ENCODE measurements at regions not wholly inside any gene's neighbourhood (a gene's known extent, or its start where the extent isn't known, plus 50 kb on each side); places are given as distances from the start of the nearest gene placed in this dataset.
"Not testable (repeated sequence)": the region's sequence is repeated elsewhere in the genome, so short reads cannot be mapped to it uniquely, and the experiment has no call there.

DNA sequence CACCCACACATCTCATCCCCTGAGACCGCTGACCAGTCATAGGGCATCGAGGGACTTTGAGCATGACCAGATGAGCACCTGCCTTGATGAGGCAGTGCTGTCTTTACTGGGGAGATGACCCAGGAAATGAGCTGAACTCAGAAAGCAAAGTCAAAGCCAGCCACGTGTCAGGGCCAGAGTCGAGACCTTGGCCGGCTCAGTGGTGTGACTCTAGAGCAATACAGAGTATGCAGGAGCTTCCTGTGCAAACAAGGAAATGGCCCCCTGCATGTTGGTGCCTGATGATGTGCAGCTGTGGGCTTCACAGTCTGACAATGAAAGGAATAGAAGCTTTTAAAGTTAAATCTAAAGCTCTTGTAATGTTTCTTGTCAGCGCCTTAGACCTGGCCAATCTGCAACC is 332.9 kb downstream of the PCNX1 start:
- DNase-seq (ENCODE audit: low spot score), result no peak

DNA sequence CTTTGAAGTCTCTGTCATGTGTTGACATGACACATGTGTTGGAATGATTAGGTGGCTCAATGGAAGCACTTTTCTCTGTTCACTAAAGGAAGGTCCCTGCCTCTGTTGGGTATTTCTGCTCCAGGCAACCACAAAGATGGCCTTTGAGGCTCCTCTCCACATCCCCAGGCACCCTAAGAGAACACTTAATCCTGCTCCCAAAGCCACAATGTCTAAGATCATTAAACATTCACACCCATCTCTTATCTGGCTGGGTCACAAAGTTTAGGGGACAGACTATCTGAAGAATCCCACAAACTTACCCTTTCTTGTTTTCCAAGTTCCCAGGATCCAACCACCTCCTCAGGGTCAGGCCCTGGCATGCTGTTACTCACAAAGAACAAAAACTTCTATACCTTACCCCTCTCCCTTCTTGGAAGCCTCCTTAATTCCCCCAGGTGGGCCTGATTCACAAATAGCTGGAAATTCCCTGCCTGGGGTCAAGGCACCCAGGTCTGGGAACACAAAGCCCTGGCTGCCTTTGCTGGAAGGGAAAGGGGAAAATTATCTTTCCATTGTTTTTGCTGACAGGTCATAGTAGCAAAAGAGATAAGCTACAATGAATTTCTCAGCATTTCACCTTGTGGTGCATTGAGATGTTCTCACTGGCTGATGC is 333.7 kb downstream of the PCNX1 start:
- no peak for DNase-seq (ENCODE audit: low spot score)

DNA sequence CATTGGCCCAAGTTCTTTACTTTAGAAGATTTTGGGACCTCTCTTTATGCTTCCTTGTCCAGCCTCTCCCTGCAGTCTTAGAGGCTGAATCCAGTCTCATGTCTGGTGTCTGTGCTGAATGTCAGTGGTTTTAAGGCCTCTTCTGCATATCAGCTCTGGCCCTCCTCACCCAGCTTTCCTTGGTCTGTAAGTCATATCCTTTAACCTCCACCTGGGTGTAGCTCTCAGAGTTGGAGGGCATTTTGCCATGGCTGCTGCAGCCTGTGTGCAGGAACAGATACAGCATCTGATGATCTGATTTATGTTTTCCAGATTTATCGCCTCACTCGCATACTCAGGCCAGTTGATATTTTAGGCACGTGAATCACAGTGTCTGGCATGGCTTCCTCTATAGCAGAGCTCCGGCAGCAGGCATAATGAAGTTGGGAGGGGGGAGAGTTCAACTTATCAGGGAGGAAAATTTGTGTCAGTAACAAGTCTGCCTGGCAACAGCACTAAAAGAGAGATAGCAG is 335.0 kb downstream of the PCNX1 start:
- peak; percentile 46 for DNase-seq (ENCODE audit: low spot score)

DNA sequence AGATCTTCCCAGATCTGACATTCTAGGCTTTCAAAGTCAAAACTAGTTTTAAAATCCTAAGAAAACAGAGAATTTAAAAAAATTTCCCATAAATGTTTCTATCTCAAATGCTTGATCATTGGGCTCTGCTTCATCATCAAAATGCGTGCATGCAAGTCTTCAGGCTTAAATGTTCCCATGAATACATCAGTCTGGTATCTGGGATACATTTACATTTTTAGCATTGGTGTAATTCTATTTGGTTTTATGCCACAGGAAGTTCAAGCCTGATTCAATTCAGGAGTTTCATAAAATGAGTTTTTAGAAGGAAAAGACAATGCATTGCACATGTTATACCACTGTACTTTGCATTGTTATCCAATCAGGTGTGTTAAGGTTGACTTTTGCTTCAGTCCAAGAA is 336.4 kb downstream of the PCNX1 start:
- DNase-seq (ENCODE audit: low spot score), result peak; percentile 58

DNA sequence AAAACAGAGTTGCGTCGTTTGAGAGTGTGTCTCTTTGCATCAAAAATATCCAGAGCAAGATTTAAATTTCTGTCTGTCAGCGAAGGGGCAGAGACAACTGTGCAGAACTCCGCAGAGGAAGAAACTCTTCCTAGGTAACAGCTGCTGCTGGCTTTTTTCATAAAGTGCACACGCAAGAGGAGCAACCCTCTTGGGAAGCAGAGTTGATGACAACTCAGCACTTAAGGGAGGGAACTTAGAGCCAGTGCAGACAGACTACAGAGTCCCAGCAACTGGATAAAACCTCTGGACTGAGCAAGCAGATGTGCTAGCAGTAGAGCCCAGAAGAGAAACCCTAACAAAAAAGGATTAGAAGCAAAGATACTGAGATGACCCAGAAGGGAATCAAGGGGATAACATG is 337.1 kb downstream of the PCNX1 start:
- no peak for DNase-seq (ENCODE audit: low spot score)

DNA sequence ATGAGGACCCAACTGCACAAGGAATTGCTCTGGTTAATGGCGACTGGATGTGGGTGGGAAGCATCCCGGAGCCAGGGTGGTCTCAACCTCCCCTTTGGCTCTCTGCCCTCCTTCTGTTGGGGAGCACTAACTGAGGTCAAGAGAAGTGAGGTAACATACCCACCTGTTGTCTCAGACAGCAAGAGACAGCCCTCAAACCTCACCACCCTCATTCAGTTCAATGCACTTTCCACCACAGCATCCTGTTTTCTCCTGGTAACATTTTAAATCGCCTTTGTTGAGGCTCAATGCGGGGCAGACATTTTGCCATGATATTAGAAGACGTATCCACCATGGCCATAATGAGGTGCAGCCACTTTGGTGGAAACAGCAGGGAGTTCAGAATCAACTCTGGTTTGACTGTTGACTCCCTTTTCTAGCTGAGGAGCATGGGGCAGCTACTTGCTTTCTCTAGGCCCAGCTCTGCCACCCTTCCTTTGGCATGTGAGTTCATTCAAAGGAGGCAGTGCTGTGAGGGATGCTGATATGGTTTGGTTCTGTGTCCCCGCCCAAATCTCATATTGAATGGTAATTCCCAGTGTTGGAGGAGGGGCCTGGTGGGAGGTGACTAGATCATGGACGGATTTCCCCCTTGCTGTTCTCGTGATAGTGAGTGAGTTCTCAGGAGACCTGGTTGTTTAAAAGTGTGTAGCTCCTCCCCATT is 338.6 kb downstream of the PCNX1 start:
- no peak for DNase-seq (ENCODE audit: low spot score)

DNA sequence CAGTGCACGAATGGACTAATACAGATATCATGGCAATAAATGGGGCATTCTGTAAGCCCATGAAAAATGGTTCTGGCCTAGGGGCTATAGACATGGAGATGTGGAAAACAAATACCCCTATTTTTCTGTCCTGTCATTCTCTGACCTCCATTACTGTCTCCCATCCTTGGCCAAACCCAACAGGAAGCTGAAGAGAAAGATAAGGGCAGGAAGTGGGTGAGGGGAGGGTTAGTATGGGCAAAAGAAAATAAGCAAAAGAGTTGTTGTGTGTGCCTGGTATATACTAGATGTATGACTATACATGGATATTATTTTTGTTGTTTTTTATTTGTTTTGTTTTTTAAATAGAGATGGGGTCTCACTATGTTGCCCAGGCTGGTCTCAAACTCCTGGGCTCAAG is 339.3 kb downstream of the PCNX1 start:
- no peak for DNase-seq (ENCODE audit: low spot score)

DNA sequence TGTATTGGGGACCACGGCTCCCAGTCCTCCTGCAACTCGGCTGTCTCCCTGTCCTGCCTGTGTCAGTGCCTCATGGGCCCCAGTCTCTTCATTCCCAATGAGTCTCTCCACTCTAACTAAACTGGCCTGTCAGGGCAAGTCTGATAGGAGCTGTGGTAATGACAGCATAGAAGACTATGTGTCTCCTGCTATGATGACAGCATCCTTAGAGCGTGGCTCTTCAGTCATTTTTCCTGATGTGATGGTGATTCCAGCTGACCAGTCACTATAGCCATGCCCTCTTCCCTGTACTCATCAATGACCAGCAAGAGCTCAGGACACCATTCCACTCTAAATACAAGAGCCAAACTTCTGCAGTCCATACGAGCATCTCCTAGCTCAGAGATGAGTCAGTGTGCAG is 339.8 kb downstream of the PCNX1 start:
- no peak for DNase-seq (ENCODE audit: low spot score)

DNA sequence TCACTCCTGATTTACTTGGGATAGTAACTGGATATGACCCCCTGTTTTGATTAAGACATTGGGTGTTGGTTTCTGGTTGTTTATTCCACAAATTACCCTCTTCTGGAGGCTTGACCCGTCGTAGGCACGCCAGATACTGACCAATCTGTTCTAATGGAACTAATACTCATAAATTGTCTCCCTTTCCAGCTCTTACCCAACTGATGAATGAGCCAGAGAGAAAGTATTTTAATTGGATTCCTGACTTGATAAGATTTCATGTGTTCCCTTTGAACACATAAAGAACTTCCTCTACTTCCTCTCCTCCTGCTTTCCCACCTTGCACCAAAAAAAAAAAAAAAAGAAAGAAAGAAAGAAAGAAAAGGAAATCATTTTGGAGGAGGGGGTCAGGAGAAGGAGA is 340.9 kb downstream of the PCNX1 start:
- DNase-seq (ENCODE audit: low spot score), result peak; percentile 44

DNA sequence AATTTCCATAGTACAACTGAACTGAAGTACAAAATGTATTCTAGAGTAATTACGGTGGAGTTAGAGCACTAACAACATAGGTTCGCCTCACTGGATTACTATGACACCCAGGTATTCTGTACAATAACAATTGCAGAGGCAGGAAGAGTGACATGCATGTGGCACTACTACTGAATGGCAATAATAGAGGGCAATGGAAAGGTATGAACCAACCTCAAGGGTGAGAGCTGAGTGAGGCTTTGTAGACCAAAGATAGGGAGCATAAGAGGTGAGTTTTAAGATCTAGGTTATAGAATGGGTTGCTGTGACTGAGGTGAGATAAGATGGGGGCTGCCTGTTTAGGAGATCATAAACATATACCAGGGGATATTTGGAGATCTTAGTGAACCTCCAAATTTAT is 343.1 kb downstream of the PCNX1 start:
- DNase-seq (ENCODE audit: low spot score), result no peak

DNA sequence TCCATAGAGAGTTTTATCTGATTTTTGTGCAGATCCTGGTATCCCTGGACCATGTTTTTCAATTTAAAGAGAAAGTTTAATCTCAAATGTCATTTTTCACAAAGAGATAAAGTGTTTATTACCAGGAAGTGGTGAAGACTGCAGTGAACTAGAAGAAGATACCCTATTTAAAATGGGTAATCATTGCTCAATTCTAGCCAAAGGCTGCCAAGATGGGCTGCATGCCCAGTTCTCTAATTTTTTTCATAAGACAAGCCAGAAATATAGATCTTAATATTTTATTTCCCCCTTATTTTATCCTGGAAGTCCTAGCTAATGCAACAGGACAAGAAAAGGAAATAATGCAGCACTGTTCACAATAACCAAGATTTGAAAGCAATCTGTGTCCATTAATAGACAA is 343.5 kb downstream of the PCNX1 start:
- no peak for DNase-seq (ENCODE audit: low spot score)

DNA sequence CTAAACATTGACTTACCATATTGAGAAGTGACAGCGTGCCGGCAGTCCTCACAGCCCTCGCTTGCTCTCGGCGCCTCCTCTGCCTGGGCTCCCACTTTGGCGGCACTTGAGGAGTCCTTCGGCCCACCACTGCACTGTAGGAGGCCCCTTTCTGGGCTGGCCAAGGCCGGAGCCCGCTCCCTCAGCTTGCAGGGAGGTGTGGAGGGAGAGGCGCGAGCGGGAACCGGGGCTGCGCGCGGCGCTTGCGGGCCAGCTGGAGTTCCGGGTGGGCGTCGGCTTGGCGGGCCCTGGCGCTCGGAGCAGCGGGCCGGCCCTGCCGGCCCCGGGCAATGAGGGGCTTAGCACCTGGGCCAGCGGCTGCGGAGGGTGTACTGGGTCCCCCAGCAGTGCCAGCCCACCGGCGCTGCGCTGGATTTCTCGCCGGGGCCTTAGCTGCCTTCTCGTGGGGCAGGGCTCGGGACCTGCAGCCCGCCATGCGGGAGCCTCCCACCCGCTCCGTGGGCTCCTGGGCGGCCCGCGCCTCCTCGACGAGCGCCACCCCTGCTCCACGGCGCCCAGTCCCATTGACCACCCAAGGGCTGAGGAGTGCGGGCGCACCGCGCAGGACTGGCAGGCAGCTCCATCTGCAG is 346.9 kb downstream of the PCNX1 start:
- DNase-seq (ENCODE audit: low spot score), result not testable (repeated sequence)

DNA sequence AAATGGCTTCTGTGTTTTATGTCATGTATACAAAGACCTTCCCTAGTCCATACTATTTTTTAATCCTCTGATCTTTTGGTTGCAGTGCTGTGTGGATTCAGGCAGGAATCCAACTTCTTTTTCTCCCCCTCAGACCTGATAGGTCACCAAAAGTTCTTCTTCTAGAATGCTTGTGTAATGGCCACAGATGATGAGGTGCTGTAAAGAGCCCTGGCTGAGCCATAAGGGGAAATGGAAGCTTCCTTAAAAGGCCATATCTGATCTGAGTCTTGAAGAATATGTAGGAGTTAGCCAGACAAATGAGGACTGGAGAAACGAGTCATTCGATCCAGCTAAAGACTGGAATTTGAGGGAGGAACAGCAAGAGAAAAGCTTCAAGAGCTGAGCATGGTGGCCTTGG is 353.9 kb downstream of the PCNX1 start:
- DNase-seq (ENCODE audit: low spot score), result no peak

DNA sequence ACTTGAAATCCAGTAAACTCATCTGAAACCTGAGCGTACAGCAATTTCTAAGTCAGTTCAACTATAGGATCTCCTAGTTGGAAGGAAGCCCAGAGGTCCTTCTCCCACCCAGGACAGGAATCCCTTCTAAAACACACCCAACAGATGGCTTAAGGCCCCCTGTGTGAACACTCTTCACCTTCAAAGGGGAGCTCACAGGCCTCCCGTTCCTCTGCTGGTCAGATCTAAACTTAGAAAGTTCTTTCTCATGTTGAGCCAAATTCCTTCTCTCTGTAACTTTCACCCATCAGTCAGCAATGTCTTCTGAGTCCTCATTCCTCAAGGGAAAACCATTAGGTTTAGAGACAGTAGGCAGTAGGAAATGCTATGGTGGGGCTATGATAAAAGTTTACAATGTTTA is 355.2 kb downstream of the PCNX1 start:
- no peak for DNase-seq (ENCODE audit: low spot score)

DNA sequence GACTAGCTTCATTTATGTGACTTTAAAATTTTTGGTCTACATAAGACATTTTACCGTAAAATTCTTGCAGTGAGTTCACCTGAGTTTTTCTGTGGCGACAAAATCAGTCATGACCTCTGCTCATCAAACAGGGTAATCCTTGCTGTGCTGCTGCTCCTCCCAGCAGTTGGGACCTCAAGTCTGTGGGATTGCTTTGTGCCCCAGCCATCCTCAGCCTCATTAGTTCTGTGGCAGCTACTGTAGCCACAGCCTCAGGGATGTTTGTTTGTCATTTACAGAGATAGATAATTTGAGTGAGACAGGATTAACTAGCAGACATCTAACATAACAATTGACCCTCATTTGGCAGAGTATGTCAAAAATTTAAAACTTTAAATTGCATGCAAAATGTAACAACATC is 357.0 kb downstream of the PCNX1 start:
- DNase-seq (ENCODE audit: low spot score), result no peak

DNA sequence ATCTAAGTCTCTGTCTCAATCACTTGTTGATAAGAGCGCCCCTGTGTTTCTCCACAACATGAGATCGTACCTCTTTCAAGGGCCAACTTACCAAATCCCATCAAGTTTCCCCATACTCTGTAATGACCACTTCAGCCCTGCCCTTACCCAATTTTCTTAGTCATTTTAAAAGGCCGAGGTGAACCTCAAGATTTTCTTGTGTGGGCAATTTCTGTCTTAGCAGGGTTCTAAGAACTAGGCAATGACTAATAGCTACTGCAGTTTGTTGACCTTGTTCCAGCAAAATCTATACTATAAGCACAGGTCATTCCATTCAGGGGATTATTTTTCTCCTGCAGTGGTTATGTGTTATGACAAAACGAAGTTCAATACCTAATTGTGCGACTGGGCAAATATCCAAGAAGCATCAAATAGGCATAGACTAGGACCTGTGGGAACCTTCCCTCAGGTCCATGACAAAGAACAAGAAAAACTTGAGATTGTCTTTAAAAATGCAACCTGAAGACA is 359.8 kb downstream of the PCNX1 start:
- DNase-seq (ENCODE audit: low spot score), result no peak

DNA sequence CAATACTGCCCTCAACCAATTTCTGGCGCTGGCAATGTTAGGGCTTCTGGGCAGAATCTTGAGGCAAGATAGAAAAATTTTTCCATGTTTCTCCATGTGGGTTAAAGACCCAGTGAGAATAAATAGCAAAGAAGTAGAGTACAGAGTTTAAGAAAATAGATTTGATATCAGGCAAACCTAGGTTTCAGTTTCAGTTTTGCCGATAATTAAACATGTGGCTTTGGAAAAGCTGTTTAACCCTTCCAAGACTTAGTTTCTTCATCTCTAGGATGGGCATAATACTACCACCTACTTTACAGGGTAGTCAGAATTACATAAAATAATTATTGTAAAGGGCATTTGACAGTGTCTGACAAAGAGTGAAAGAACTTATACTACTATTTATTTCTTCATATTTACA is 360.4 kb downstream of the PCNX1 start:
- no peak for DNase-seq (ENCODE audit: low spot score)

DNA sequence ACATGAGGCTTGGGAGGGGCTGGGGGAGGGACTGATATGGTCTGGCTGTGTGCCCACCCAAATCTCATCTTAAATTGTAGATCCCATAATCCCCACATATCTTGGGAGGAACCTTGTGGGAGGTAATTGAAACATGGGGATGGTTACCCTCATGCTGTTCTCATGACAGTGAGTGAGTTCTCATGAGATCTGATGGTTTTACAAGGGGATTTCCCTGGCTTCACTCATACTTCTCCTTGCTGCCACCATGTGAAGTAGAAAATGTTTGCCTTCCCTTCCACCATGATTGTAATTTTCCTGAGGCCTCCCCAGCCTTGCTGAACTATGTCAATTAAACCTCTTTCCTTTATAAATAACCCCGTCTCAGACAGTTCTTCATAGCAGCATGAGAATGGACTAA is 362.9 kb downstream of the PCNX1 start:
- no peak for DNase-seq (ENCODE audit: low spot score)

DNA sequence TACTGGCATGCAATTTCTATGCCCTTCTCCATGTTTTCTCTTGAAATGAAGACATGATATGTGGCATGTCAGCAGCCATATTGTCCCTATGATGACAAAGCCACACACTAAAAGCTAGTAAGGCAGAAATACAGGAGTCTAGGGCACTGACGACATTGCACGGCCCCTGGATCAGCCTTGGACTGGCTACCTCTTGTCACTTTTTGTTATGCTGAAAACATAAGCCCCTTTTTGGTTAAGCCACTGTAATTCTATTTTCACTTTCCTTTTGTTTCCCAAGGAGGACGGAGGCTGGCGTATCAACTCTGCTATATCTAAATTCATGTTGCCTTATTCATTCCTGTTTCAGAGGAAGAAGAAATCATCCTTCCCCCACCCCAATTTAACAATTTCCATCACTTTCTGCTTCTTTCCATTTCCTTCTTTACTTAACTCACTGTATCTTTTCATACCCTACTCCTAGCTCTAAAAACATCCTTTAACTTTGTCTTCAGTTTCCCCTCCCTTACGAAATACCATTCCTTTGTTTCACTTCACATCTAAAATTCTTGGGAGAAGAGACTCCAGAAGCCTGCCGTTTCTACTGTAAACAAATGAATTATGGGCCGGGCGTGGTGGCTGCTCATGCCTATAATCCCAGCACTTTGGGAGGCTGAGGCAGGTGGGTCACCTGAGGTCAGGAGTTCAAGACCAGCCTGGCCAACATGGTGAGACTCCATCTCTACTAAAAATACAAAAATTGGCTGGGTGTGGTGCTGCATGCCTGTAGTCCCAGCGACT is 364.1 kb downstream of the PCNX1 start:
- peak; percentile 10 for DNase-seq (ENCODE audit: low spot score)

DNA sequence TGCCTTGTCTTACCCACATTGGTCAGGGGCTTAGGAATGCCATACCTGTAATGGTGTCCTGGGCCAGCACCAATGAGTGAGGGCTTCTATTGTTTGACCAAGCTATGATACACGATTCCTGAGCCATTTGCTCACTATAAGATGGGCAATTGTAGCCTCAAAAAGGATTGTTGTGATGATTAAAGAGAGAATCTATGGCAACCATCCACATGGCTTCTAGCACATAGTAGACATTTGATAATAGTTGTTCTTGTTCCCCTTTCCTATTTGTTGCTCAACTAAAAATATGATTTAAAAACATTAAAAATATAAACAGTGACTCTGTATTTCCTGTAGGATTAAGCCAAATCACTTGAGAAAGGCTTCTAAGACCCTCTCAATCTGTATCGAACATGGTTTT is 366.1 kb downstream of the PCNX1 start:
- no peak for DNase-seq (ENCODE audit: low spot score)

DNA sequence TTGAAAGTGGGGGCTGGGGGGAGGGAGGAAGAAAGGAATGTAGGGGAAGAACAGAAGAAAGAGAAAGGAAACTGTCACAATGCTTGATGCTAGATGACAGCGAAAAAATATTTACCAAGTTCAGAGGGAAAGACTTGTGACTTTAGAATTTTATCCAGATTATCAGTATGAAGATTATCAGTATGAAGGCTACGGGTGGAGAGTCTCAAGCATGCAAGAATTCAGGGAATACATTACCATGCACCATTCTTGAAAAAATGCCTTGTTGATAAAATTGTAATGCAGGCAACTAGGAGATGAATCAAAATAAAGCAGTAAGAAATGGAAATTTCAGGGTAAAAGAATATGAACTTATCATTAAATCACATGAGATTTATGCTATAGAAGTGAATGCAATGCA is 376.8 kb downstream of the PCNX1 start:
- DNase-seq (ENCODE audit: low spot score), result no peak

DNA sequence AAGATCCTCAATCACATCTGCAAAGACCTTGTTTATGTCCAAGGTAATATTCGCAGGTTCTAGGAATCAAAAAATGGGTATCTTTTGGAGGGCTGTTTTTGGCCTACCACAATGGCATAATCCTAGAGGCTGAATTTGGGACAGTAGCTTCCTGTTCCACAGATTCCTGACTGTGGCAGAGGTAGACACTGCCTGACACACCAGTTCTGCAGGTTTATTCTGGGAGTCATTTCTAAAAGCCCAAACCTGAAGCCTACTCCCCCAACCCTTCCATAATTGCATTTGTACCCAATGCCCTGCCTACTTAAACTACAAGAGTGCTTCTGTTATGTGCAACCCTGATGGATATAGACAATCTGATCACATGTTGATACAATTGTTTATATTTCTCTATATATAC is 378.9 kb downstream of the PCNX1 start:
- DNase-seq (ENCODE audit: low spot score), result no peak

All from GM03348 (cell line).